Smooth muscle cell (in vitro differentiated cells): ENCODE measurements at regions not wholly inside any gene's neighbourhood (a gene's known extent, or its start where the extent isn't known, plus 50 kb on each side); places are given as distances from the start of the nearest gene placed in this dataset.

Experiments
- DNase-seq: peaks from one replicate; lab custom pipeline; 2025; ENCODE audit not compliant: unreplicated experiment; lab: John Stamatoyannopoulos, UW
- H2AFZ ChIP-seq: fragments of 200-600 bp; sonication (generic); 2 replicates; pipeline ENCODE4 v1.6.0; 2016; ENCODE audit warnings: antibody characterized with exemption, low read depth, mild to moderate bottlenecking
- H3F3A ChIP-seq: fragments of 200-600 bp; sonication (generic); 2 replicates; pipeline ENCODE4 v1.6.0; 2017; ENCODE audit warnings: antibody characterized with exemption, low read depth
- H3K27ac ChIP-seq: fragments of 200-600 bp; sonication (generic); 2 replicates; pipeline ENCODE4 v1.5.1; 2016; ENCODE audit warnings: low read depth, mild to moderate bottlenecking
- H3K27me3 ChIP-seq: fragments of 200-600 bp; sonication (generic); 2 replicates; pipeline ENCODE4 v1.6.1; 2016; ENCODE audit warnings: low read depth, mild to moderate bottlenecking
- H3K36me3 ChIP-seq: fragments of 200-600 bp; sonication (generic); 2 replicates; pipeline ENCODE4 v1.5.1; 2016; ENCODE audit warnings: low read depth
- H3K4me1 ChIP-seq: fragments of 200-600 bp; sonication (generic); 2 replicates; pipeline ENCODE4 v1.5.1; 2016; ENCODE audit warnings: low read depth
- H3K4me2 ChIP-seq: fragments of 200-600 bp; sonication (generic); 2 replicates; pipeline ENCODE4 v1.6.0; 2016; ENCODE audit warnings: mild to moderate bottlenecking
- H3K4me3 ChIP-seq: fragments of 200-600 bp; sonication (generic); 2 replicates; pipeline ENCODE4 v1.5.1; 2016; ENCODE audit warnings: mild to moderate bottlenecking
- H3K79me2 ChIP-seq: fragments of 200-600 bp; sonication (generic); 2 replicates; pipeline ENCODE4 v1.6.0; 2016; ENCODE audit warnings: low read depth, mild to moderate bottlenecking
- H3K9ac ChIP-seq: fragments of 200-600 bp; sonication (generic); 2 replicates; pipeline ENCODE4 v1.6.0; 2016; ENCODE audit warnings: low read depth
- H3K9me3 ChIP-seq: fragments of 200-600 bp; sonication (generic); replicated peaks from 2 replicates; pipeline ENCODE4 v1.5.1; 2016; ENCODE audit warnings: low read depth
- H4K20me1 ChIP-seq: fragments of 200-600 bp; sonication (generic); 2 replicates; pipeline ENCODE4 v1.6.0; 2016; ENCODE audit warnings: low read depth
- CTCF ChIP-seq: fragments of 200-600 bp; sonication (generic); IDR thresholded peaks from 2 replicates; pipeline ENCODE4 v1.5.1; 2017; ENCODE audit warnings: borderline replicate concordance, mild to moderate bottlenecking, antibody characterized with exemption; ENCODE audit not compliant: insufficient read depth, poor library complexity, severe bottlenecking
- WGBS: methylation state at CpG from one replicate; pipeline ENCODE4 v1.1.7; 2016; ENCODE audit warnings: low lambda C conversion rate; 5-methylcytosine and 5-hydroxymethylcytosine counted together

- no peak for DNase-seq
- Histone ChIP-seq H3K27me3 (no peaks in the 10 kb centered on the region), H3K27ac (peak overlapping the region; percentile 20), H3K9me3 (no peaks in the 10 kb centered on the region), H3F3A (no peaks in the 10 kb centered on the region), H3K79me2 (no peaks in the 10 kb centered on the region), H3K36me3 (no peaks in the 10 kb centered on the region), H3K9ac (no peak overlapping the region), H4K20me1 (no peaks in the 10 kb centered on the region), H3K4me1 (no peaks in the 10 kb centered on the region), H3K4me3 (no peak overlapping the region), H3K4me2 (no peak overlapping the region), H2AFZ (no peak overlapping the region)
- 73% methylated on average over 1 of the region's 1 CpG for WGBS
- TF ChIP-seq CTCF: no peak
Observed at GRCh38 chr2:160730296-160730995, 236.8 kb upstream of the RBMS1 start.

- Histone ChIP-seq H4K20me1 (no peaks in the 10 kb centered on the region), H3K4me3 (no peak overlapping the region), H3K27ac (no peak overlapping the region), H3K36me3 (no peaks in the 10 kb centered on the region), H3K79me2 (no peaks in the 10 kb centered on the region), H3K9me3 (no peaks in the 10 kb centered on the region), H3F3A (no peaks in the 10 kb centered on the region), H3K27me3 (no peaks in the 10 kb centered on the region), H3K4me1 (no peaks in the 10 kb centered on the region), H3K4me2 (no peak overlapping the region), H3K9ac (no peak overlapping the region), H2AFZ (no peak overlapping the region)
- TF ChIP-seq CTCF: no peak
- no peak for DNase-seq
Observed at GRCh38 chr2:160731415-160731814, 237.8 kb upstream of the RBMS1 start.

GRCh38 chr2:160731856-160732255 lies 238.2 kb upstream of the RBMS1 start:
- TF ChIP-seq CTCF: no peak
- no peaks in the 10 kb centered on the region for H3F3A ChIP-seq

GRCh38 chr2:160735696-160736095 lies 242.1 kb upstream of the RBMS1 start:
- Histone ChIP-seq H3F3A (no peaks in the 10 kb centered on the region), H3K9me3 (no peaks in the 10 kb centered on the region), H3K27ac (peak overlapping the region; percentile 73), H3K27me3 (no peaks in the 10 kb centered on the region), H3K36me3 (no peaks in the 10 kb centered on the region), H2AFZ (no peak overlapping the region), H3K9ac (no peak overlapping the region), H3K4me1 (no peaks in the 10 kb centered on the region), H3K4me3 (no peak overlapping the region), H4K20me1 (no peaks in the 10 kb centered on the region), H3K79me2 (no peaks in the 10 kb centered on the region), H3K4me2 (no peak overlapping the region)
- no peak for DNase-seq
- TF ChIP-seq CTCF: no peak

More at GRCh38 chr2:160731856-160732255, 238.2 kb upstream of the RBMS1 start:
- Histone ChIP-seq H3K4me1 (no peaks in the 10 kb centered on the region), H3K9me3 (no peaks in the 10 kb centered on the region), H3K27me3 (no peaks in the 10 kb centered on the region), H3K79me2 (no peaks in the 10 kb centered on the region), H3K9ac (no peak overlapping the region), H3K36me3 (no peaks in the 10 kb centered on the region), H4K20me1 (no peaks in the 10 kb centered on the region), H3K4me3 (no peak overlapping the region), H2AFZ (no peak overlapping the region), H3K4me2 (no peak overlapping the region), H3K27ac (no peak overlapping the region)
- no peak for DNase-seq
